Endodermal cell (in vitro differentiated cells): ENCODE measurements at regions not wholly inside any gene's neighbourhood (a gene's known extent, or its start where the extent isn't known, plus 50 kb on each side); places are given as distances from the start of the nearest gene placed in this dataset.

Experiments used
- DNase-seq: peaks from one replicate; pipeline ENCODE4 v3.0.0-alpha.2; 2017
- H3K27ac ChIP-seq: 2 replicates; pipeline ENCODE4 v1.5.1; 2013; ENCODE audit warnings: mild to moderate bottlenecking, low read depth, low read length, moderate library complexity
- H3K27me3 ChIP-seq: 2 replicates; pipeline ENCODE4 v1.6.1; 2013; ENCODE audit warnings: mild to moderate bottlenecking, low read length, moderate library complexity; ENCODE audit not compliant: insufficient read depth, control insufficient read depth, poor library complexity, severe bottlenecking
- H3K36me3 ChIP-seq: 2 replicates; pipeline ENCODE4 v1.7.0; 2013; ENCODE audit warnings: mild to moderate bottlenecking, low read length, moderate library complexity; ENCODE audit not compliant: control insufficient read depth, insufficient read depth
- H3K4me1 ChIP-seq: one replicate; pipeline ENCODE4 v1.7.0; 2013; ENCODE audit warnings: low read length; ENCODE audit not compliant: control insufficient read depth, insufficient read depth
- H3K4me3 ChIP-seq: 2 replicates; pipeline ENCODE4 v1.5.1; 2013; ENCODE audit warnings: mild to moderate bottlenecking, low read length, moderate library complexity
- H3K9ac ChIP-seq: 2 replicates; pipeline ENCODE4 v1.6.1; 2013; ENCODE audit warnings: mild to moderate bottlenecking, low read length, moderate library complexity; ENCODE audit not compliant: poor library complexity, severe bottlenecking; ENCODE audit errors: extremely low read depth
- H3K9me3 ChIP-seq: 2 replicates; pipeline ENCODE4 v1.6.1; 2013; ENCODE audit warnings: mild to moderate bottlenecking, low read length, moderate library complexity; ENCODE audit not compliant: control insufficient read depth
- H3K27ac Mint-ChIP-seq: 2 replicates; pipeline ENCODE4 v1.8.0; 2020; ENCODE audit warnings: mixed read lengths
- H3K27me3 Mint-ChIP-seq: 2 replicates; pipeline ENCODE4 v1.8.0; 2021; ENCODE audit warnings: mild to moderate bottlenecking, mixed read lengths; ENCODE audit not compliant: insufficient read depth
- H3K36me3 Mint-ChIP-seq: 2 replicates; pipeline ENCODE4 v1.8.0; 2020; ENCODE audit warnings: low read depth, mixed read lengths
- H3K4me1 Mint-ChIP-seq: 2 replicates; pipeline ENCODE4 v1.8.0; 2020; ENCODE audit warnings: mixed read lengths
- H3K4me3 Mint-ChIP-seq: 2 replicates; pipeline ENCODE4 v1.8.0; 2020; ENCODE audit warnings: mild to moderate bottlenecking, moderate library complexity, mixed read lengths
- H3K9me3 Mint-ChIP-seq: 2 replicates; pipeline ENCODE4 v1.8.0; 2020; ENCODE audit warnings: mild to moderate bottlenecking, mixed read lengths
- CTCF ChIP-seq: fragments of 200-600 bp; sonication (generic); conservative IDR thresholded peaks from 2 replicates; pipeline ENCODE4 v1.5.0; 2021; ENCODE audit warnings: antibody characterized with exemption, mild to moderate bottlenecking
- WGBS, 2 experiments: methylation state at CpG; one replicate each; pipeline versions ENCODE4 v1.1.5 to v1.1.7; 2013; ENCODE audit warnings: missing lambda C conversion rate in 2 of 2, mixed read lengths in 1 of 2; ENCODE audit not compliant: insufficient coverage in 1 of 2, insufficient read length in 1 of 2; 5-methylcytosine and 5-hydroxymethylcytosine counted together

GRCh38 chr2:240300261-240300821, 135.1 kb upstream of the GPC1 start:
- no peak overlapping the region for H3K9ac ChIP-seq
- no peaks in the 10 kb centered on the region for H3K9me3 Mint-ChIP-seq
- H3K27me3 Mint-ChIP-seq, result peaks cover 4% of the 10 kb centered on the region
- peak; percentile 52 for DNase-seq
- no peaks in the 10 kb centered on the region for H3K9me3 ChIP-seq
- no peak overlapping the region for H3K4me3 Mint-ChIP-seq
- H3K4me1 Mint-ChIP-seq, result peaks cover 2% of the 10 kb centered on the region
- no peaks in the 10 kb centered on the region for H3K36me3 ChIP-seq
- no peak overlapping the region for H3K27ac Mint-ChIP-seq
- no peak overlapping the region for H3K4me3 ChIP-seq
- no peak for TF ChIP-seq CTCF
- H3K27me3 ChIP-seq, result no peaks in the 10 kb centered on the region
- 60 to 69% methylated on average over 8 to 11 of the region's 11 CpGs for WGBS, 2 experiments
- peak overlapping the region; percentile 60 for H3K27ac ChIP-seq
- no peaks in the 10 kb centered on the region for H3K36me3 Mint-ChIP-seq
- H3K4me1 ChIP-seq, result no peaks in the 10 kb centered on the region

- H3K9me3 ChIP-seq, result no peaks in the 10 kb centered on the region
- H3K4me3 Mint-ChIP-seq, result no peak overlapping the region
- H3K27me3 Mint-ChIP-seq, result peaks cover 4% of the 10 kb centered on the region
- no peak overlapping the region for H3K4me3 ChIP-seq
- no peak for TF ChIP-seq CTCF
- WGBS, 2 experiments, result 93 to 94% methylated on average over 6 to 8 of the region's 8 CpGs
- H3K27ac ChIP-seq, result peak overlapping the region; percentile 60
- H3K27me3 ChIP-seq, result no peaks in the 10 kb centered on the region
- peaks cover 2% of the 10 kb centered on the region for H3K4me1 Mint-ChIP-seq
- H3K4me1 ChIP-seq, result no peaks in the 10 kb centered on the region
- H3K9ac ChIP-seq, result no peak overlapping the region
- no peaks in the 10 kb centered on the region for H3K36me3 Mint-ChIP-seq
- H3K27ac Mint-ChIP-seq, result no peak overlapping the region
- no peaks in the 10 kb centered on the region for H3K36me3 ChIP-seq
- DNase-seq, result no peak
- H3K9me3 Mint-ChIP-seq, result no peaks in the 10 kb centered on the region
Observed at GRCh38 chr2:240300840-240301239, 134.6 kb upstream of the GPC1 start.

- Mint-ChIP-seq H3K27me3 (peaks cover 4% of the 10 kb centered on the region), H3K27ac (no peak overlapping the region), H3K36me3 (no peaks in the 10 kb centered on the region), H3K9me3 (no peaks in the 10 kb centered on the region), H3K4me3 (no peak overlapping the region), H3K4me1 (no peaks in the 10 kb centered on the region)
- no peak overlapping the region for H3K4me3 ChIP-seq
- H3K27ac ChIP-seq, result no peak overlapping the region
- H3K27me3 ChIP-seq, result no peaks in the 10 kb centered on the region
- H3K9ac ChIP-seq, result no peak overlapping the region
- no peaks in the 10 kb centered on the region for H3K9me3 ChIP-seq
- WGBS, 2 experiments, result 89 to 90% methylated on average over 9 to 13 of the region's 13 CpGs
- no peaks in the 10 kb centered on the region for H3K36me3 ChIP-seq
- no peak for DNase-seq
- H3K4me1 ChIP-seq, result no peaks in the 10 kb centered on the region
- TF ChIP-seq CTCF, result no peak
Observed at GRCh38 chr2:240301256-240301795, 134.1 kb upstream of the GPC1 start.
